Cardiac fibroblast (primary cell): ENCODE measurements at regions not wholly inside any gene's neighbourhood (a gene's known extent, or its start where the extent isn't known, plus 50 kb on each side); places are given as distances from the start of the nearest gene placed in this dataset.
A peak's percentile ranks its signal among the peaks of the same experiment; 100 is the strongest.

Experiments used
- DNase-seq, 2 donors: peaks; one replicate each; pipeline versions ENCODE4 v3.0.0 to v3.0.0-alpha.2; 2010; ENCODE audit warnings: low read depth in 2 of 2
- H3K4me3 ChIP-seq, 2 donors: replicated peaks in 1 of 2; 1 replicate in 1 of 2; 2 replicates in 1 of 2; pipeline ENCODE4 v1.5.1; 2011; ENCODE audit warnings: low read depth in 2 of 2, low read length in 2 of 2, mild to moderate bottlenecking in 2 of 2, moderate library complexity in 1 of 2
- CTCF ChIP-seq: IDR thresholded peaks from one replicate; pipeline ENCODE4 v1.5.1; 2011; ENCODE audit warnings: low read depth, mild to moderate bottlenecking, low read length, inconsistent platforms

GRCh38 chr7:110336423-110336822 lies 754.5 kb upstream of the LRRN3 start:
- TF ChIP-seq CTCF: no peak
- no peak overlapping the region for H3K4me3 ChIP-seq
- no peak for DNase-seq

GRCh38 chr7:110337646-110338045 lies 753.3 kb upstream of the LRRN3 start:
- H3K4me3 ChIP-seq: no peak overlapping the region
- DNase-seq: no peak
- no peak for TF ChIP-seq CTCF

- no peak overlapping the region for H3K4me3 ChIP-seq
- no peak for TF ChIP-seq CTCF
- DNase-seq: peak in 1 of 2 donors; percentile 1
Measured at GRCh38 chr7:110347081-110347480, 743.8 kb upstream of the LRRN3 start.

- TF ChIP-seq CTCF: no peak
- DNase-seq: no peak
- no peak overlapping the region for H3K4me3 ChIP-seq
Measured at GRCh38 chr7:110356438-110356837, 734.5 kb upstream of the LRRN3 start.

GRCh38 chr7:110358028-110358427 lies 732.9 kb upstream of the LRRN3 start:
- DNase-seq: peak in 1 of 2 donors; percentile 52
- TF ChIP-seq CTCF: no peak

GRCh38 chr7:110371709-110372108 lies 719.2 kb upstream of the LRRN3 start:
- no peak for DNase-seq
- no peak overlapping the region for H3K4me3 ChIP-seq
- no peak for TF ChIP-seq CTCF

More at GRCh38 chr7:110358028-110358427, 732.9 kb upstream of the LRRN3 start:
- H3K4me3 ChIP-seq: no peak overlapping the region

- DNase-seq: no peak
- H3K4me3 ChIP-seq: no peak overlapping the region
- TF ChIP-seq CTCF: no peak
Measured at GRCh38 chr7:110372685-110373084, 718.2 kb upstream of the LRRN3 start.
